GM23338 (cell line): ENCODE measurements at regions not wholly inside any gene's neighbourhood (a gene's known extent, or its start where the extent isn't known, plus 50 kb on each side); places are given as distances from the start of the nearest gene placed in this dataset.

Experiments
- ATAC-seq: fragments of 200-7000 bp; cut with Tn5 transposase; 3 replicates; pipeline ENCODE4 v1.9.1; 2020
- DNase-seq: peaks from one replicate; pipeline ENCODE4 v3.0.0-alpha.2; 2015; ENCODE audit warnings: low spot score
- H2AFZ ChIP-seq: fragments of 200-600 bp; sonication (generic); 2 replicates; pipeline ENCODE4 v1.8.0; 2016; ENCODE audit warnings: antibody characterized with exemption, mild to moderate bottlenecking, moderate library complexity
- H3F3A ChIP-seq: fragments of 200-600 bp; sonication (generic); replicated peaks from 2 replicates; pipeline ENCODE4 v1.8.0; 2017; ENCODE audit warnings: antibody characterized with exemption, mixed run types, low read depth
- H3K27ac ChIP-seq: fragments of 200-600 bp; sonication (generic); 2 replicates; pipeline ENCODE4 v1.6.1; 2016; ENCODE audit warnings: low read depth
- H3K27me3 ChIP-seq: fragments of 200-600 bp; sonication (generic); 2 replicates; pipeline ENCODE4 v1.8.0; 2016; ENCODE audit warnings: mild to moderate bottlenecking, mixed run types, moderate library complexity; ENCODE audit not compliant: insufficient read depth
- H3K36me3 ChIP-seq: fragments of 200-600 bp; sonication (generic); 2 replicates; pipeline ENCODE4 v1.8.0; 2016; ENCODE audit warnings: mild to moderate bottlenecking; ENCODE audit not compliant: insufficient read depth
- H3K4me1 ChIP-seq: fragments of 200-600 bp; sonication (generic); 2 replicates; pipeline ENCODE4 v1.8.0; 2016; ENCODE audit warnings: mild to moderate bottlenecking, moderate library complexity; ENCODE audit not compliant: insufficient read depth
- H3K4me2 ChIP-seq: fragments of 200-600 bp; sonication (generic); 2 replicates; pipeline ENCODE4 v1.7.1; 2017; ENCODE audit warnings: mixed run types
- H3K4me3 ChIP-seq: fragments of 200-600 bp; sonication (generic); 2 replicates; pipeline ENCODE4 v1.6.1; 2016; ENCODE audit warnings: mixed run types
- H3K79me2 ChIP-seq: fragments of 200-600 bp; sonication (generic); replicated peaks from 2 replicates; pipeline ENCODE4 v1.8.0; 2017; ENCODE audit warnings: mild to moderate bottlenecking; ENCODE audit not compliant: insufficient read depth
- H3K9me2 ChIP-seq: fragments of 200-600 bp; sonication (generic); 2 replicates; pipeline ENCODE4 v1.8.0; 2017; ENCODE audit not compliant: insufficient read depth
- H4K20me1 ChIP-seq: fragments of 200-600 bp; sonication (generic); replicated peaks from 2 replicates; pipeline ENCODE4 v1.8.0; 2017; ENCODE audit warnings: mild to moderate bottlenecking; ENCODE audit not compliant: insufficient read depth
- H3K27ac Mint-ChIP-seq: 2 replicates; pipeline ENCODE4 v1.8.0; 2020; ENCODE audit warnings: inconsistent platforms, mild to moderate bottlenecking, moderate library complexity, mixed read lengths
- H3K27me3 Mint-ChIP-seq: 3 replicates; pipeline ENCODE4 v1.8.0; 2022; ENCODE audit warnings: low read depth, mild to moderate bottlenecking, moderate library complexity, mixed read lengths, inconsistent platforms; ENCODE audit not compliant: insufficient read depth, poor library complexity
- H3K36me3 Mint-ChIP-seq: 3 replicates; pipeline ENCODE4 v1.8.0; 2021; ENCODE audit warnings: low read depth, mild to moderate bottlenecking, inconsistent platforms, moderate library complexity, mixed read lengths
- H3K4me1 Mint-ChIP-seq: 3 replicates; pipeline ENCODE4 v1.8.0; 2020; ENCODE audit warnings: mild to moderate bottlenecking, inconsistent platforms, mixed read lengths
- H3K4me3 Mint-ChIP-seq: 3 replicates; pipeline ENCODE4 v1.8.0; 2021; ENCODE audit warnings: moderate library complexity, mild to moderate bottlenecking, inconsistent platforms, mixed read lengths
- H3K9me3 Mint-ChIP-seq: 3 replicates; pipeline ENCODE4 v1.8.0; 2020; ENCODE audit warnings: moderate library complexity, mild to moderate bottlenecking, inconsistent platforms, mixed read lengths
- CREB1 ChIP-seq: fragments of 250-450 bp; sonication (Bioruptor Pico); IDR thresholded peaks from 2 replicates; pipeline ENCODE4 v1.5.0; 2020; ENCODE audit warnings: low read depth, mild to moderate bottlenecking, moderate library complexity
- CTCF ChIP-seq, 2 experiments: fragments of 200-600 bp in 1 of 2; sonication (generic) in 1 of 2; conservative IDR thresholded peaks; 2 replicates each; pipeline versions ENCODE4 v1.5.1 to v1.6.1; 2016 to 2017; ENCODE audit warnings: antibody characterized with exemption in 2 of 2, low read depth in 2 of 2, mild to moderate bottlenecking in 2 of 2, moderate library complexity in 1 of 2
- EZH2 ChIP-seq: fragments of 200-600 bp; sonication (generic); IDR thresholded peaks from one replicate; pipeline ENCODE4 v1.8.0; 2017; ENCODE audit warnings: antibody characterized with exemption, mild to moderate bottlenecking, low read depth; ENCODE audit not compliant: unreplicated experiment
- EZH2phosphoT487 ChIP-seq: fragments of 200-600 bp; sonication (generic); IDR thresholded peaks from one replicate; pipeline ENCODE4 v1.8.1; 2018; ENCODE audit warnings: antibody characterized with exemption; ENCODE audit not compliant: unreplicated experiment
- JUNB ChIP-seq: IDR thresholded peaks from one replicate; pipeline ENCODE4 v1.6.1; 2016; ENCODE audit warnings: antibody characterized with exemption; ENCODE audit not compliant: unreplicated experiment
- NANOG ChIP-seq: IDR thresholded peaks from 2 replicates; pipeline ENCODE4 v1.6.1; 2016; ENCODE audit warnings: antibody characterized with exemption, borderline replicate concordance
- POLR2AphosphoS5 ChIP-seq: IDR thresholded peaks from 2 replicates; pipeline ENCODE4 v1.6.1; 2016; ENCODE audit warnings: antibody characterized with exemption, low read depth
- REST ChIP-seq: IDR thresholded peaks from one replicate; pipeline ENCODE4 v1.6.1; 2018; ENCODE audit warnings: antibody characterized with exemption; ENCODE audit not compliant: unreplicated experiment
- STAT1 ChIP-seq: IDR thresholded peaks from one replicate; pipeline ENCODE4 v1.6.1; 2016; ENCODE audit warnings: antibody characterized with exemption; ENCODE audit not compliant: unreplicated experiment
- ZNF114 ChIP-seq: fragments of 250-450 bp; sonication (Bioruptor Pico); IDR thresholded peaks from 2 replicates; pipeline ENCODE4 v1.5.0; 2020; ENCODE audit warnings: mild to moderate bottlenecking, moderate library complexity
- ZNF331 ChIP-seq: fragments of 250-450 bp; sonication (Bioruptor Pico); IDR thresholded peaks from 2 replicates; pipeline ENCODE4 v1.5.0; 2020; ENCODE audit warnings: low read depth, mild to moderate bottlenecking, moderate library complexity
- TF ChIP-seq, protein P1 (sequence below): IDR thresholded peaks from 2 replicates; pipeline ENCODE4 v1.6.1; 2016; ENCODE audit warnings: antibody characterized with exemption
- TF ChIP-seq, protein P2 (sequence below): fragments of 250-450 bp; sonication (Bioruptor Pico); IDR thresholded peaks from 2 replicates; pipeline ENCODE4 v1.5.0; 2020; ENCODE audit warnings: mild to moderate bottlenecking, moderate library complexity

DNA sequence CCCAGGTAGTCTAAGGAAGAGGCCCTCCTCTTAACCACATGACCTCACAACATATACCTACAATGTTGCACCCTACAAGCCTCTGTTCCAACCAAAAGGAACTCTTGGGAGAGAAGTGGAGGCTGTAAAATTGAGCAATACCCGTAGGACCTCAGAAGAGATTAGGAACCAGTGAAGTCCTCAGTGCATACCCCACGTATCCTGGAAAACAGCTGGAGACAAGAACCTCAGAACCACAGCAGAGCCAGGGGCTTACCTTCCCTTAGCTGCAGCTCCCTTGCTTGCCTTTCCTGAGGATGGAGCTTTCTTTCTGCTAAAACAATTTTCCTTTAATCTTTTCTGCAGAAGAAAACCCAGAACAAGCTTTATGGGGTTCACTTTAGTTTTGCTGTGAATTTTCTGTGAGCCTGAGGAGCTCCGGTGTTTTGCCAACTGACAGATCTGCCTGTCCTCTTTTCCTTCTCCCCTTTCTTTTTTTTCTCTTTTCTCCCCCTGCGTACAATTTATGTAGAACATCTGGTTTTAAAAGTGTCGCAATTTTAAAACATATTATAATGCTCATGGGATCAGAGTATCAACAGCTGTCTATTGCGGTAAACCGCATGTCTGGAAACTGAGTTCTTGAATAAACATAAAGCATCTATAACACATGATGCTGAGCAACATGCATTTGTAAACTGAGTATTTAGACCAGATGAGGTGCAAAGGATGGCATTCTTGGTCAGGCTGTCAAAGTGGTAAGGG, 226.4 kb upstream of the MAF start:
- Histone ChIP-seq H3K36me3 (no peaks in the 10 kb centered on the region), H3K9me2 (peaks cover 18% of the 10 kb centered on the region; the same call in 1 of the 2 replicates), H3K79me2 (no peaks in the 10 kb centered on the region), H3K27ac (no peak overlapping the region), H3K4me2 (no peak overlapping the region), H3K4me3 (no peak overlapping the region), H3K4me1 (no peaks in the 10 kb centered on the region), H3K27me3 (no peaks in the 10 kb centered on the region), H4K20me1 (no peaks in the 10 kb centered on the region), H2AFZ (no peak overlapping the region), H3F3A (no peaks in the 10 kb centered on the region)
- Mint-ChIP-seq H3K4me3 (no peak overlapping the region), H3K4me1 (no peaks in the 10 kb centered on the region), H3K9me3 (no peaks in the 10 kb centered on the region), H3K27me3 (no peaks in the 10 kb centered on the region), H3K27ac (no peak overlapping the region), H3K36me3 (no peaks in the 10 kb centered on the region)
- TF ChIP-seq ZNF331 (CRISPR knock-in tag), result no peak
- TF ChIP-seq ZNF114 (CRISPR knock-in tag), result no peak
- TF ChIP-seq, protein P1, sequence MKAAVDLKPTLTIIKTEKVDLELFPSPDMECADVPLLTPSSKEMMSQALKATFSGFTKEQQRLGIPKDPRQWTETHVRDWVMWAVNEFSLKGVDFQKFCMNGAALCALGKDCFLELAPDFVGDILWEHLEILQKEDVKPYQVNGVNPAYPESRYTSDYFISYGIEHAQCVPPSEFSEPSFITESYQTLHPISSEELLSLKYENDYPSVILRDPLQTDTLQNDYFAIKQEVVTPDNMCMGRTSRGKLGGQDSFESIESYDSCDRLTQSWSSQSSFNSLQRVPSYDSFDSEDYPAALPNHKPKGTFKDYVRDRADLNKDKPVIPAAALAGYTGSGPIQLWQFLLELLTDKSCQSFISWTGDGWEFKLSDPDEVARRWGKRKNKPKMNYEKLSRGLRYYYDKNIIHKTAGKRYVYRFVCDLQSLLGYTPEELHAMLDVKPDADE, result no peak
- TF ChIP-seq NANOG, result no peak
- TF ChIP-seq POLR2AphosphoS5, result no peak
- no peak for TF ChIP-seq EZH2phosphoT487
- no peak for TF ChIP-seq STAT1
- TF ChIP-seq CREB1 (CRISPR knock-in tag), result no peak
- no peak for TF ChIP-seq JUNB
- no peak for TF ChIP-seq REST
- TF ChIP-seq, protein P2, sequence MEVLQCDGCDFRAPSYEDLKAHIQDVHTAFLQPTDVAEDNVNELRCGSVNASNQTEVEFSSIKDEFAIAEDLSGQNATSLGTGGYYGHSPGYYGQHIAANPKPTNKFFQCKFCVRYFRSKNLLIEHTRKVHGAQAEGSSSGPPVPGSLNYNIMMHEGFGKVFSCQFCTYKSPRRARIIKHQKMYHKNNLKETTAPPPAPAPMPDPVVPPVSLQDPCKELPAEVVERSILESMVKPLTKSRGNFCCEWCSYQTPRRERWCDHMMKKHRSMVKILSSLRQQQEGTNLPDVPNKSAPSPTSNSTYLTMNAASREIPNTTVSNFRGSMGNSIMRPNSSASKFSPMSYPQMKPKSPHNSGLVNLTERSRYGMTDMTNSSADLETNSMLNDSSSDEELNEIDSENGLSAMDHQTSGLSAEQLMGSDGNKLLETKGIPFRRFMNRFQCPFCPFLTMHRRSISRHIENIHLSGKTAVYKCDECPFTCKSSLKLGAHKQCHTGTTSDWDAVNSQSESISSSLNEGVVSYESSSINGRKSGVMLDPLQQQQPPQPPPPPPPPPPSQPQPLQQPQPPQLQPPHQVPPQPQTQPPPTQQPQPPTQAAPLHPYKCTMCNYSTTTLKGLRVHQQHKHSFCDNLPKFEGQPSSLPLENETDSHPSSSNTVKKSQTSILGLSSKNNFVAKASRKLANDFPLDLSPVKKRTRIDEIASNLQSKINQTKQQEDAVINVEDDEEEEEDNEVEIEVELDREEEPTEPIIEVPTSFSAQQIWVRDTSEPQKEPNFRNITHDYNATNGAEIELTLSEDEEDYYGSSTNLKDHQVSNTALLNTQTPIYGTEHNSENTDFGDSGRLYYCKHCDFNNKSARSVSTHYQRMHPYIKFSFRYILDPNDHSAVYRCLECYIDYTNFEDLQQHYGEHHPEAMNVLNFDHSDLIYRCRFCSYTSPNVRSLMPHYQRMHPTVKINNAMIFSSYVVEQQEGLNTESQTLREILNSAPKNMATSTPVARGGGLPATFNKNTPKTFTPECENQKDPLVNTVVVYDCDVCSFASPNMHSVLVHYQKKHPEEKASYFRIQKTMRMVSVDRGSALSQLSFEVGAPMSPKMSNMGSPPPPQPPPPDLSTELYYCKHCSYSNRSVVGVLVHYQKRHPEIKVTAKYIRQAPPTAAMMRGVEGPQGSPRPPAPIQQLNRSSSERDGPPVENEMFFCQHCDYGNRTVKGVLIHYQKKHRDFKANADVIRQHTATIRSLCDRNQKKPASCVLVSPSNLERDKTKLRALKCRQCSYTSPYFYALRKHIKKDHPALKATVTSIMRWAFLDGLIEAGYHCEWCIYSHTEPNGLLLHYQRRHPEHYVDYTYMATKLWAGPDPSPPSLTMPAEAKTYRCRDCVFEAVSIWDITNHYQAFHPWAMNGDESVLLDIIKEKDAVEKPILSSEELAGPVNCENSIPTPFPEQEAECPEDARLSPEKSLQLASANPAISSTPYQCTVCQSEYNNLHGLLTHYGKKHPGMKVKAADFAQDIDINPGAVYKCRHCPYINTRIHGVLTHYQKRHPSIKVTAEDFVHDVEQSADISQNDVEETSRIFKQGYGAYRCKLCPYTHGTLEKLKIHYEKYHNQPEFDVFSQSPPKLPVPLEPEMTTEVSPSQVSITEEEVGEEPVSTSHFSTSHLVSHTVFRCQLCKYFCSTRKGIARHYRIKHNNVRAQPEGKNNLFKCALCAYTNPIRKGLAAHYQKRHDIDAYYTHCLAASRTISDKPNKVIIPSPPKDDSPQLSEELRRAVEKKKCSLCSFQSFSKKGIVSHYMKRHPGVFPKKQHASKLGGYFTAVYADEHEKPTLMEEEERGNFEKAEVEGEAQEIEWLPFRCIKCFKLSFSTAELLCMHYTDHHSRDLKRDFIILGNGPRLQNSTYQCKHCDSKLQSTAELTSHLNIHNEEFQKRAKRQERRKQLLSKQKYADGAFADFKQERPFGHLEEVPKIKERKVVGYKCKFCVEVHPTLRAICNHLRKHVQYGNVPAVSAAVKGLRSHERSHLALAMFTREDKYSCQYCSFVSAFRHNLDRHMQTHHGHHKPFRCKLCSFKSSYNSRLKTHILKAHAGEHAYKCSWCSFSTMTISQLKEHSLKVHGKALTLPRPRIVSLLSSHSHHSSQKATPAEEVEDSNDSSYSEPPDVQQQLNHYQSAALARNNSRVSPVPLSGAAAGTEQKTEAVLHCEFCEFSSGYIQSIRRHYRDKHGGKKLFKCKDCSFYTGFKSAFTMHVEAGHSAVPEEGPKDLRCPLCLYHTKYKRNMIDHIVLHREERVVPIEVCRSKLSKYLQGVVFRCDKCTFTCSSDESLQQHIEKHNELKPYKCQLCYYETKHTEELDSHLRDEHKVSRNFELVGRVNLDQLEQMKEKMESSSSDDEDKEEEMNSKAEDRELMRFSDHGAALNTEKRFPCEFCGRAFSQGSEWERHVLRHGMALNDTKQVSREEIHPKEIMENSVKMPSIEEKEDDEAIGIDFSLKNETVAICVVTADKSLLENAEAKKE (CRISPR knock-in tag), result no peak
- TF ChIP-seq EZH2, result no peak
- no peak for TF ChIP-seq CTCF (conservative IDR thresholded peaks at IDR 0.05; ENCODE audit: low read depth in 2 of 2)
- DNase-seq (no peak), ATAC-seq (no peak)
